NOMO-1 treated with DMSO at 0.1 percent for 48 hours (cell line): ENCODE measurements at regions not wholly inside any gene's neighbourhood (a gene's known extent, or its start where the extent isn't known, plus 50 kb on each side); places are given as distances from the start of the nearest gene placed in this dataset.

Experiments used
- DNase-seq: peaks from one replicate; lab custom pipeline; 2025; ENCODE audit not compliant: unreplicated experiment; lab: John Stamatoyannopoulos, UW

- no peak for DNase-seq
Observed at GRCh38 chr17:72487731-72488494, 367.1 kb downstream of the SOX9 start.

- DNase-seq, result no peak
Observed at GRCh38 chr17:72488555-72489271, 367.9 kb downstream of the SOX9 start.

- no peak for DNase-seq
Observed at GRCh38 chr17:72489272-72489641, 368.4 kb downstream of the SOX9 start.

GRCh38 chr17:72491102-72491501 is 370.3 kb downstream of the SOX9 start:
- no peak for DNase-seq

- DNase-seq, result no peak
Observed at GRCh38 chr17:72492494-72492893, 371.7 kb downstream of the SOX9 start.

GRCh38 chr17:72492941-72493340 is 372.1 kb downstream of the SOX9 start:
- no peak for DNase-seq

- DNase-seq, result no peak
Observed at GRCh38 chr17:72494566-72494965, 373.7 kb downstream of the SOX9 start.

GRCh38 chr17:72496461-72496860 is 375.6 kb downstream of the SOX9 start:
- no peak for DNase-seq

- DNase-seq, result no peak
Observed at GRCh38 chr17:72497915-72498314, 377.1 kb downstream of the SOX9 start.

GRCh38 chr17:72498364-72499210 is 377.8 kb downstream of the SOX9 start:
- DNase-seq, result no peak

GRCh38 chr17:72501404-72502370 is 380.9 kb downstream of the SOX9 start:
- no peak for DNase-seq

- DNase-seq, result no peak
Observed at GRCh38 chr17:72502371-72503341, 381.8 kb downstream of the SOX9 start.

- DNase-seq, result no peak
Observed at GRCh38 chr17:72503556-72503955, 382.7 kb downstream of the SOX9 start.

GRCh38 chr17:72504783-72505182 is 384.0 kb downstream of the SOX9 start:
- no peak for DNase-seq

GRCh38 chr17:72506773-72507172 is 386.0 kb downstream of the SOX9 start:
- DNase-seq, result no peak

- DNase-seq, result no peak
Observed at GRCh38 chr17:72507370-72507769, 386.6 kb downstream of the SOX9 start.

- peak; percentile 44 for DNase-seq
Observed at GRCh38 chr17:72510351-72511016, 389.7 kb downstream of the SOX9 start.

- no peak for DNase-seq
Observed at GRCh38 chr17:72511242-72511641, 390.4 kb downstream of the SOX9 start.

GRCh38 chr17:72511874-72512273 is 391.1 kb downstream of the SOX9 start:
- no peak for DNase-seq
